Right forelimb (tissue), 1 donor: ENCODE measurements at regions not wholly inside any gene's neighbourhood (a gene's known extent, or its start where the extent isn't known, plus 50 kb on each side); places are given as distances from the start of the nearest gene placed in this dataset.
"Not testable (repeated sequence)": the region's sequence is repeated elsewhere in the genome, so short reads cannot be mapped to it uniquely, and the experiment has no call there.

Source experiments
- DNase-seq: peaks from one replicate; pipeline ENCODE4 v3.0.0-alpha.2; 2018

GRCh38 chr7:24140001-24140400 lies 144.0 kb upstream of the NPY start:
- DNase-seq, result no peak

- no peak for DNase-seq
Measured at GRCh38 chr7:24141874-24142509, 142.0 kb upstream of the NPY start.

- no peak for DNase-seq
Measured at GRCh38 chr7:24143547-24143946, 140.4 kb upstream of the NPY start.

GRCh38 chr7:24151944-24152343 lies 132.0 kb upstream of the NPY start:
- no peak for DNase-seq

GRCh38 chr7:24152356-24152755 lies 131.6 kb upstream of the NPY start:
- DNase-seq, result no peak

- DNase-seq, result no peak
Measured at GRCh38 chr7:24152877-24153472, 131.0 kb upstream of the NPY start.

- DNase-seq, result no peak
Measured at GRCh38 chr7:24157666-24158065, 126.3 kb upstream of the NPY start.

- no peak for DNase-seq
Measured at GRCh38 chr7:24158975-24159374, 125.0 kb upstream of the NPY start.

- no peak for DNase-seq
Measured at GRCh38 chr7:24164401-24164800, 119.6 kb upstream of the NPY start.

GRCh38 chr7:24169077-24169624 lies 114.8 kb upstream of the NPY start:
- no peak for DNase-seq

- not testable (repeated sequence) for DNase-seq
Measured at GRCh38 chr7:24171951-24172350, 112.0 kb upstream of the NPY start.

- DNase-seq, result no peak
Measured at GRCh38 chr7:24172856-24173255, 111.1 kb upstream of the NPY start.

- DNase-seq, result no peak
Measured at GRCh38 chr7:24175603-24176002, 108.4 kb upstream of the NPY start.

- DNase-seq, result no peak
Measured at GRCh38 chr7:24178811-24179570, 105.0 kb upstream of the NPY start.

- DNase-seq, result no peak
Measured at GRCh38 chr7:24191362-24191761, 92.6 kb upstream of the NPY start.

- DNase-seq, result no peak
Measured at GRCh38 chr7:24192053-24192452, 91.9 kb upstream of the NPY start.

- DNase-seq, result no peak
Measured at GRCh38 chr7:24192691-24193090, 91.3 kb upstream of the NPY start.

- DNase-seq, result no peak
Measured at GRCh38 chr7:24197852-24198251, 86.1 kb upstream of the NPY start.

- no peak for DNase-seq
Measured at GRCh38 chr7:24199978-24200377, 84.0 kb upstream of the NPY start.

GRCh38 chr7:24200407-24200966 lies 83.5 kb upstream of the NPY start:
- DNase-seq, result no peak

GRCh38 chr7:24201226-24201625 lies 82.8 kb upstream of the NPY start:
- no peak for DNase-seq

- no peak for DNase-seq
Measured at GRCh38 chr7:24212073-24212472, 71.9 kb upstream of the NPY start.

GRCh38 chr7:24213311-24213710 lies 70.7 kb upstream of the NPY start:
- no peak for DNase-seq

- no peak for DNase-seq
Measured at GRCh38 chr7:24214670-24215069, 69.3 kb upstream of the NPY start.
